ENCODE measurements at regions not wholly inside any gene's neighbourhood (a gene's known extent, or its start where the extent isn't known, plus 50 kb on each side); places are given as distances from the start of the nearest gene placed in this dataset.

- intact Hi-C loops (cut with DNase I; ENCODE audit: low total_unique reads): no loop called here
- H3K4me1 ChIP-seq: no peaks in the 10 kb centered on the region
- ATAC-seq (no peak), DNase-seq (no peak)
- in situ Hi-C loops (cut with MboI; ENCODE audit: low sequenced_read_pairs in 4 of 4): no loop called here
- H3K27ac ChIP-seq: no peak overlapping the region
- H3K4me3 ChIP-seq: no peak overlapping the region
- no peaks in the 10 kb centered on the region for H3K9me3 ChIP-seq
- H3K27me3 ChIP-seq: no peaks in the 10 kb centered on the region
- H3K36me3 ChIP-seq: no peaks in the 10 kb centered on the region
- TF ChIP-seq POLR2A (IDR thresholded peaks at IDR 0.05): no peak
- TF ChIP-seq, protein P1, sequence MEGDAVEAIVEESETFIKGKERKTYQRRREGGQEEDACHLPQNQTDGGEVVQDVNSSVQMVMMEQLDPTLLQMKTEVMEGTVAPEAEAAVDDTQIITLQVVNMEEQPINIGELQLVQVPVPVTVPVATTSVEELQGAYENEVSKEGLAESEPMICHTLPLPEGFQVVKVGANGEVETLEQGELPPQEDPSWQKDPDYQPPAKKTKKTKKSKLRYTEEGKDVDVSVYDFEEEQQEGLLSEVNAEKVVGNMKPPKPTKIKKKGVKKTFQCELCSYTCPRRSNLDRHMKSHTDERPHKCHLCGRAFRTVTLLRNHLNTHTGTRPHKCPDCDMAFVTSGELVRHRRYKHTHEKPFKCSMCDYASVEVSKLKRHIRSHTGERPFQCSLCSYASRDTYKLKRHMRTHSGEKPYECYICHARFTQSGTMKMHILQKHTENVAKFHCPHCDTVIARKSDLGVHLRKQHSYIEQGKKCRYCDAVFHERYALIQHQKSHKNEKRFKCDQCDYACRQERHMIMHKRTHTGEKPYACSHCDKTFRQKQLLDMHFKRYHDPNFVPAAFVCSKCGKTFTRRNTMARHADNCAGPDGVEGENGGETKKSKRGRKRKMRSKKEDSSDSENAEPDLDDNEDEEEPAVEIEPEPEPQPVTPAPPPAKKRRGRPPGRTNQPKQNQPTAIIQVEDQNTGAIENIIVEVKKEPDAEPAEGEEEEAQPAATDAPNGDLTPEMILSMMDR (IDR thresholded peaks at IDR 0.05 in 4 of 5, conservative IDR thresholded peaks at IDR 0.05 in 1 of 5): no peak
These were observed 94.4 kb upstream of the MEIS1 start for GRCh38 chr2:66340521-66340920.

- TF ChIP-seq, protein P1 (IDR thresholded peaks at IDR 0.05 in 4 of 5, conservative IDR thresholded peaks at IDR 0.05 in 1 of 5): no peak
- H3K4me1 ChIP-seq: no peaks in the 10 kb centered on the region
- ATAC-seq (no peak), DNase-seq (no peak)
- no peaks in the 10 kb centered on the region for H3K36me3 ChIP-seq
- in situ Hi-C loops (cut with MboI; ENCODE audit: low sequenced_read_pairs in 4 of 4) (no loop called here), intact Hi-C loops (cut with DNase I; ENCODE audit: low total_unique reads) (no loop called here)
- H3K4me3 ChIP-seq: no peak overlapping the region
- no peaks in the 10 kb centered on the region for H3K27me3 ChIP-seq
- H3K9me3 ChIP-seq: no peaks in the 10 kb centered on the region
- H3K27ac ChIP-seq: no peak overlapping the region
These were observed 100.5 kb upstream of the MEIS1 start for GRCh38 chr2:66334237-66335029.

- in situ Hi-C loops (cut with MboI; ENCODE audit: low sequenced_read_pairs in 4 of 4): no loop called here
- ATAC-seq (no peak), DNase-seq (no peak)
- no peaks in the 10 kb centered on the region for H3K4me1 ChIP-seq
- TF ChIP-seq, protein P1 (IDR thresholded peaks at IDR 0.05 in 4 of 5, conservative IDR thresholded peaks at IDR 0.05 in 1 of 5): no peak
- no peak for TF ChIP-seq POLR2A (IDR thresholded peaks at IDR 0.05)
- intact Hi-C loops (cut with DNase I; ENCODE audit: low total_unique reads): no loop called here
- no peaks in the 10 kb centered on the region for H3K9me3 ChIP-seq
- H3K27me3 ChIP-seq: no peaks in the 10 kb centered on the region
- no peak overlapping the region for H3K27ac ChIP-seq
- no peak overlapping the region for H3K4me3 ChIP-seq
- H3K36me3 ChIP-seq: no peaks in the 10 kb centered on the region
These were observed 103.7 kb upstream of the MEIS1 start for GRCh38 chr2:66331176-66331575.

DNA sequence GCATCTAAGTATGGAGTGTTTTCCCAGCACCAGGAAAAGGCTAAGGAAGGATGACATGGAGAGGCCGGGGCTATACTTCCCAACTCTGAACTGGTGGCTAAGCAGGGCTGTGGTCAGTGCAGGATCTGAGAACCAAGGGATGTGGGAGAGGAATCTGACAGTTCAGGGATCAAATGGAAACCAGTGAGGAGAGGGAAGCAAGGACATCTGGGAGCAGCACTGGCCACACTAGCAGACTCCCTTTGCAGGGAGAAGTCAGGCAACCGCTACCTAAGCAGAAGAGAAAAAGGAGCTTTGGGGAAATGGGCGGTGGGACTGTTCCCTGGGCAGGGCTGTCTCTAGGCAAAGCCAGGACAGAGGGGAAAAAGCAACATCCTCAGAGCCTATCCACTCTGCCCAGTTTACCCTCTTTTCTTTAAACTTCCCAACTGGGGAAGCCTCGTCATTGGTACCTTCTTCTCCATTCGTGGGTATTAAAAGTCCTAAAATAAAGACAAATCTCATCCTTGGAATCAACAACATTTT lies 105.8 kb upstream of the MEIS1 start:
- Histone ChIP-seq H3K36me3 (no peaks in the 10 kb centered on the region), H3K4me3 (no peak overlapping the region), H3K4me1 (no peaks in the 10 kb centered on the region), H3K27me3 (peaks cover 0 to 6% (median 0%) of the 10 kb centered on the region in 3 donors), H3K9me3 (no peaks in the 10 kb centered on the region), H3K27ac (no peak overlapping the region)
- no peak for TF ChIP-seq POLR2A (IDR thresholded peaks at IDR 0.05)
- TF ChIP-seq, protein P1 (IDR thresholded peaks at IDR 0.05 in 4 of 5, conservative IDR thresholded peaks at IDR 0.05 in 1 of 5): no peak
- no peak for ATAC-seq
- intact Hi-C loops (cut with DNase I; ENCODE audit: low total_unique reads): no loop called here
- no peak for DNase-seq
- in situ Hi-C loops (cut with MboI; ENCODE audit: low sequenced_read_pairs in 4 of 4): no loop called here
